T-cell (primary cell): ENCODE measurements at regions not wholly inside any gene's neighbourhood (a gene's known extent, or its start where the extent isn't known, plus 50 kb on each side); places are given as distances from the start of the nearest gene placed in this dataset.

Source experiments
- ATAC-seq, 4 experiments: fragments of 200-7000 bp in 3 of 4; fragments of 150-1000 bp in 1 of 4; cut with Tn5 transposase; replicated peaks in 1 of 4; 1 replicate in 3 of 4; 2 replicates in 1 of 4; pipeline ENCODE4 v1.10.0; 2021; ENCODE audit warnings: moderate library complexity in 3 of 4, mild to moderate bottlenecking in 2 of 4, moderate number of reproducible peaks in 1 of 4
- CTCF ChIA-PET, 2 donors: fragments of 300-600 bp; sonication (Branson Sonifier 250); formaldehyde crosslinking; loops; one replicate each; lab custom pipeline; 2022; ENCODE audit warnings: antibody characterized with exemption in 2 of 2; lab: Charles Lee
- POLR2A ChIA-PET, 2 donors: fragments of 300-600 bp; sonication (Branson Sonifier 250); formaldehyde crosslinking; loops; one replicate each; lab custom pipeline; 2022; ENCODE audit warnings: antibody characterized with exemption in 2 of 2; lab: Charles Lee
- DNase-seq, 35 experiments: peaks; one replicate each; pipeline versions ENCODE4 v3.0.0 to v3.0.0-alpha.2; 2013 to 2023
- H3K27ac ChIP-seq: one replicate; pipeline ENCODE4 v1.5.1; 2013; ENCODE audit warnings: low read length
- H3K27me3 ChIP-seq, 2 experiments: replicated peaks in 1 of 2; 1 replicate in 1 of 2; 2 replicates in 1 of 2; pipeline versions ENCODE4 v1.6.1 to v1.7.0; 2013; ENCODE audit warnings: low read length in 1 of 2, mixed read lengths in 1 of 2; ENCODE audit not compliant: control insufficient read depth in 2 of 2, insufficient read depth in 2 of 2; ENCODE audit errors: extremely low read depth in 1 of 2
- H3K36me3 ChIP-seq, 2 donors: 1 replicate in 1 of 2; 2 replicates in 1 of 2; pipeline versions ENCODE4 v1.6.1 to v1.7.0; 2013; ENCODE audit warnings: low read length in 1 of 2; ENCODE audit not compliant: control insufficient read depth in 2 of 2, insufficient read depth in 1 of 2; ENCODE audit errors: extremely low read depth in 1 of 2
- H3K4me1 ChIP-seq, 2 experiments: 1 replicate in 1 of 2; 2 replicates in 1 of 2; pipeline versions ENCODE4 v1.6.1 to v1.7.0; 2013; ENCODE audit warnings: low read length in 2 of 2, mixed read lengths in 1 of 2; ENCODE audit not compliant: insufficient read depth in 2 of 2, control insufficient read depth in 1 of 2; ENCODE audit errors: extremely low read depth in 1 of 2
- H3K4me3 ChIP-seq, 2 donors: 1 replicate in 1 of 2; 2 replicates in 1 of 2; pipeline versions ENCODE4 v1.5.1 to v1.7.0; 2013; ENCODE audit warnings: mild to moderate bottlenecking in 2 of 2, low read length in 1 of 2, moderate library complexity in 1 of 2; ENCODE audit not compliant: control insufficient read depth in 1 of 2; ENCODE audit errors: extremely low read depth in 1 of 2
- H3K9me3 ChIP-seq: 2 replicates; pipeline ENCODE4 v1.7.0; 2013
- H3K27ac Mint-ChIP-seq, 2 donors: one replicate each; pipeline ENCODE4 v1.8.0; 2020 to 2021; ENCODE audit warnings: mild to moderate bottlenecking in 2 of 2, mixed read lengths in 2 of 2
- H3K27me3 Mint-ChIP-seq, 2 donors: one replicate each; pipeline ENCODE4 v1.8.0; 2021 to 2022; ENCODE audit warnings: mixed read lengths in 2 of 2
- H3K36me3 Mint-ChIP-seq: one replicate; pipeline ENCODE4 v1.8.0; 2021; ENCODE audit warnings: mixed read lengths
- H3K4me1 Mint-ChIP-seq, 3 donors: one replicate each; pipeline ENCODE4 v1.8.0; 2020 to 2022; ENCODE audit warnings: mixed read lengths in 3 of 3, mild to moderate bottlenecking in 1 of 3
- H3K4me3 Mint-ChIP-seq, 3 donors: one replicate each; pipeline ENCODE4 v1.8.0; 2020 to 2022; ENCODE audit warnings: mild to moderate bottlenecking in 3 of 3, mixed read lengths in 3 of 3, moderate library complexity in 3 of 3
- H3K9me3 Mint-ChIP-seq, 3 donors: one replicate each; pipeline ENCODE4 v1.8.0; 2020 to 2022; ENCODE audit warnings: mixed read lengths in 3 of 3
- WGBS: methylation state at CpG from one replicate; pipeline ENCODE4 v1.1.5; 2013; ENCODE audit warnings: missing lambda C conversion rate; ENCODE audit not compliant: insufficient coverage; 5-methylcytosine and 5-hydroxymethylcytosine counted together

- no peak for ATAC-seq
- Mint-ChIP-seq H3K4me3 (no peak overlapping the region), H3K9me3 (peaks cover 0 to 5% (median 2%) of the 10 kb centered on the region in 3 donors), H3K27ac (no peak overlapping the region), H3K27me3 (no peaks in the 10 kb centered on the region), H3K4me1 (no peaks in the 10 kb centered on the region), H3K36me3 (no peaks in the 10 kb centered on the region)
- ChIA-PET CTCF (no interaction called here), POLR2A (no interaction called here)
- Histone ChIP-seq H3K9me3 (no peaks in the 10 kb centered on the region), H3K27me3 (no peaks in the 10 kb centered on the region), H3K4me1 (no peaks in the 10 kb centered on the region), H3K4me3 (no peak overlapping the region), H3K36me3 (no peaks in the 10 kb centered on the region), H3K27ac (no peak overlapping the region)
- no CpG with 5 or more reads among the region's 3 CpGs for WGBS
- no peak for DNase-seq
Measured at GRCh38 chr14:37791384-37792036, 196.1 kb downstream of the TTC6 start.

DNA sequence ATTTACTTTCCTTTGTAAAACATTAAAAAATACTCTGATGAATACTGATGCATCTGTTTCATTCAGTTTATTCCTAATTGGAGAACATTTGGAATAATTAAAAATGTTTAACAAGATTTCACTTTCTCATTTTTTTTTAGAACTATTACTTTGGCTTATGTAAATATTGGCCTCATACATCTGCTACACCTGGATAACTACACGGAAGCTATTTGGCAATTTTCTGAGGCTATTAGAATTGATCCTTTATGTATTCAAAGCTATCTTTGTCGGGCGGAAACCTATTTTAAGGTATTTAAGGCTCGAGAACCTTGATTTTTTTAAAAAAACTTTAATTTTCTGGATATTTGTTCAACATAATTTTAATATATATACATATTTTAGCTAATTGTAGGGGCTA is 196.7 kb downstream of the TTC6 start:
- Histone ChIP-seq H3K9me3 (no peaks in the 10 kb centered on the region), H3K27ac (no peak overlapping the region), H3K36me3 (no peaks in the 10 kb centered on the region), H3K4me1 (no peaks in the 10 kb centered on the region), H3K27me3 (no peaks in the 10 kb centered on the region), H3K4me3 (no peak overlapping the region)
- H3K4me3 Mint-ChIP-seq, result no peak overlapping the region
- ChIA-PET CTCF (no interaction called here), POLR2A (no interaction called here)
- ATAC-seq, result no peak
- H3K27ac Mint-ChIP-seq, result no peak overlapping the region
- no CpG with 5 or more reads among the region's 4 CpGs for WGBS
- H3K9me3 Mint-ChIP-seq, result peaks cover 0 to 5% (median 0%) of the 10 kb centered on the region in 3 donors
- peaks cover 0 to 2% of the 10 kb centered on the region in 2 donors for H3K27me3 Mint-ChIP-seq
- no peaks in the 10 kb centered on the region for H3K36me3 Mint-ChIP-seq
- H3K4me1 Mint-ChIP-seq, result no peaks in the 10 kb centered on the region
- DNase-seq, result no peak

GRCh38 chr14:37796703-37797416 is 201.4 kb downstream of the TTC6 start:
- H3K4me3 Mint-ChIP-seq, result no peak overlapping the region
- Histone ChIP-seq H3K9me3 (no peaks in the 10 kb centered on the region), H3K4me3 (no peak overlapping the region), H3K27me3 (no peaks in the 10 kb centered on the region), H3K36me3 (no peaks in the 10 kb centered on the region), H3K4me1 (no peaks in the 10 kb centered on the region), H3K27ac (no peak overlapping the region)
- H3K27me3 Mint-ChIP-seq, result peaks cover 2 to 10% of the 10 kb centered on the region in 2 donors
- WGBS, result no CpG with 5 or more reads among the region's 4 CpGs
- DNase-seq (no peak), ATAC-seq (no peak)
- no peak overlapping the region for H3K27ac Mint-ChIP-seq
- CTCF ChIA-PET, result no interaction called here
- no peaks in the 10 kb centered on the region for H3K36me3 Mint-ChIP-seq
- H3K4me1 Mint-ChIP-seq, result no peaks in the 10 kb centered on the region
- peaks cover 2 to 5% (median 2%) of the 10 kb centered on the region in 3 donors for H3K9me3 Mint-ChIP-seq
- POLR2A ChIA-PET, result no interaction called here

DNA sequence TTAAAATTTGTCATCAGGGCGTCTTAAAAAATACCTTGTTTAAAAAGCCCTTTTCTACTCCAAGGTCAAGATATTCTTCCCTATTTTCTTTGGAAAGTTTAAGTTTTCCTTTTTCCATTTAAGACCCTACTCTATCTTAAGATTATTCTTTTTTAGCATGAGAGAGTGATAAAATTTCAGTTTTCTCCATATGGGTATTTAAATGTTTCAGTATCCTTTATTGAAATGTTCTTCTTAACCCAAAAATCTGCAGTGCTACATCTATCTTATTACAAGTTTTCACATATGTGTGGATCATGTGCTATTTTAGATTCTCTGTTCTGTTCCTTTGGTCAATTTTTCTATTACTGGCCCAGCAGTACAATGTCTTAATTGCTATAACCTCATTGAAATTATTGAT is 202.2 kb downstream of the TTC6 start:
- Histone ChIP-seq H3K27ac (no peak overlapping the region), H3K27me3 (no peaks in the 10 kb centered on the region), H3K4me3 (no peak overlapping the region), H3K36me3 (no peaks in the 10 kb centered on the region), H3K4me1 (no peaks in the 10 kb centered on the region), H3K9me3 (no peaks in the 10 kb centered on the region)
- no peak for ATAC-seq
- DNase-seq, result no peak
- no peaks in the 10 kb centered on the region for H3K4me1 Mint-ChIP-seq
- no peak overlapping the region for H3K27ac Mint-ChIP-seq
- ChIA-PET CTCF (no interaction called here), POLR2A (no interaction called here)
- WGBS, result no CpG with 5 or more reads among the region's 1 CpG
- no peak overlapping the region for H3K4me3 Mint-ChIP-seq
- no peaks in the 10 kb centered on the region for H3K36me3 Mint-ChIP-seq
- peaks cover 2 to 5% (median 4%) of the 10 kb centered on the region in 3 donors for H3K9me3 Mint-ChIP-seq
- H3K27me3 Mint-ChIP-seq, result peaks cover 2 to 10% of the 10 kb centered on the region in 2 donors

- Mint-ChIP-seq H3K36me3 (no peaks in the 10 kb centered on the region), H3K27ac (no peak overlapping the region), H3K9me3 (no peaks in the 10 kb centered on the region), H3K4me3 (no peak overlapping the region), H3K4me1 (no peaks in the 10 kb centered on the region), H3K27me3 (peaks cover 0 to 4% of the 10 kb centered on the region in 2 donors)
- H3K9me3 ChIP-seq, result no peaks in the 10 kb centered on the region
- no peak for DNase-seq
- H3K4me1 ChIP-seq, result no peaks in the 10 kb centered on the region
- ChIA-PET CTCF (no interaction called here), POLR2A (no interaction called here)
- no peak overlapping the region for H3K4me3 ChIP-seq
- H3K27ac ChIP-seq, result no peak overlapping the region
- H3K36me3 ChIP-seq, result no peaks in the 10 kb centered on the region
- H3K27me3 ChIP-seq, result no peaks in the 10 kb centered on the region
- no peak for ATAC-seq
Measured at GRCh38 chr14:37807722-37808121, 212.3 kb downstream of the TTC6 start.

GRCh38 chr14:37810094-37810801 is 214.8 kb downstream of the TTC6 start:
- CTCF ChIA-PET, result no interaction called here
- peaks cover 0 to 5% of the 10 kb centered on the region in 2 donors for H3K27me3 Mint-ChIP-seq

More at GRCh38 chr14:37810094-37810801, 214.8 kb downstream of the TTC6 start:
- Mint-ChIP-seq H3K9me3 (no peaks in the 10 kb centered on the region), H3K4me1 (no peaks in the 10 kb centered on the region), H3K27ac (no peak overlapping the region), H3K36me3 (no peaks in the 10 kb centered on the region), H3K4me3 (no peak overlapping the region)
- no peak for ATAC-seq
- POLR2A ChIA-PET, result interaction anchor here in 1 of 2 donors (0.5 kb wide), 1 partner anchor 1886 kb away, joined by 3 read pairs; no protein-coding TSS in a partner anchor
- H3K9me3 ChIP-seq, result no peaks in the 10 kb centered on the region
- H3K27me3 ChIP-seq, result no peaks in the 10 kb centered on the region
- no peak for DNase-seq
- H3K4me1 ChIP-seq, result no peaks in the 10 kb centered on the region
- H3K27ac ChIP-seq, result no peak overlapping the region
- H3K36me3 ChIP-seq, result no peaks in the 10 kb centered on the region
- H3K4me3 ChIP-seq, result no peak overlapping the region
- WGBS, result no CpG with 5 or more reads among the region's 4 CpGs
